Cerebellar cortex (tissue), 1 donor: ENCODE measurements at regions not wholly inside any gene's neighbourhood (a gene's known extent, or its start where the extent isn't known, plus 50 kb on each side); places are given as distances from the start of the nearest gene placed in this dataset.

Source experiments
- DNase-seq: peaks from one replicate; pipeline ENCODE4 v3.0.0-alpha.2; 2015; ENCODE audit warnings: low spot score

- DNase-seq: no peak
Measured at GRCh38 chr1:96002201-96002600, 719.4 kb upstream of the PTBP2 start.

- DNase-seq: no peak
Measured at GRCh38 chr1:96002969-96003964, 718.3 kb upstream of the PTBP2 start.

- no peak for DNase-seq
Measured at GRCh38 chr1:96009831-96010434, 711.7 kb upstream of the PTBP2 start.

- DNase-seq: no peak
Measured at GRCh38 chr1:96011606-96012005, 710.0 kb upstream of the PTBP2 start.

GRCh38 chr1:96016219-96016618 is 705.4 kb upstream of the PTBP2 start:
- DNase-seq: no peak

GRCh38 chr1:96020378-96020777 is 701.2 kb upstream of the PTBP2 start:
- no peak for DNase-seq

GRCh38 chr1:96025062-96025461 is 696.5 kb upstream of the PTBP2 start:
- DNase-seq: no peak

- DNase-seq: no peak
Measured at GRCh38 chr1:96028071-96028470, 693.5 kb upstream of the PTBP2 start.

GRCh38 chr1:96030312-96030711 is 691.3 kb upstream of the PTBP2 start:
- no peak for DNase-seq

GRCh38 chr1:96034006-96034405 is 687.6 kb upstream of the PTBP2 start:
- DNase-seq: no peak

GRCh38 chr1:96036763-96037162 is 684.8 kb upstream of the PTBP2 start:
- DNase-seq: no peak

GRCh38 chr1:96038636-96039035 is 682.9 kb upstream of the PTBP2 start:
- no peak for DNase-seq

GRCh38 chr1:96039910-96040309 is 681.7 kb upstream of the PTBP2 start:
- no peak for DNase-seq

- DNase-seq: no peak
Measured at GRCh38 chr1:96041470-96041869, 680.1 kb upstream of the PTBP2 start.

GRCh38 chr1:96048572-96049212 is 672.9 kb upstream of the PTBP2 start:
- DNase-seq: no peak

GRCh38 chr1:96049759-96050409 is 671.7 kb upstream of the PTBP2 start:
- no peak for DNase-seq

- DNase-seq: no peak
Measured at GRCh38 chr1:96059276-96059675, 662.3 kb upstream of the PTBP2 start.

GRCh38 chr1:96059736-96060135 is 661.8 kb upstream of the PTBP2 start:
- DNase-seq: no peak

GRCh38 chr1:96060621-96061020 is 661.0 kb upstream of the PTBP2 start:
- no peak for DNase-seq

GRCh38 chr1:96072021-96072420 is 649.6 kb upstream of the PTBP2 start:
- no peak for DNase-seq

- no peak for DNase-seq
Measured at GRCh38 chr1:96073100-96073499, 648.5 kb upstream of the PTBP2 start.

GRCh38 chr1:96074422-96074821 is 647.2 kb upstream of the PTBP2 start:
- DNase-seq: no peak
